Choroid plexus epithelial cell (primary cell): ENCODE measurements at regions not wholly inside any gene's neighbourhood (a gene's known extent, or its start where the extent isn't known, plus 50 kb on each side); places are given as distances from the start of the nearest gene placed in this dataset.

Experiments
- DNase-seq: peaks from one replicate; pipeline ENCODE4 v3.0.0-alpha.2; 2010; ENCODE audit warnings: low read depth
- H3K4me3 ChIP-seq: 2 replicates; pipeline ENCODE4 v1.5.1; 2011; ENCODE audit warnings: low read depth, mild to moderate bottlenecking, control low read depth, low read length, moderate library complexity
- TF ChIP-seq, protein P1 (sequence below): conservative IDR thresholded peaks from 2 replicates; pipeline ENCODE4 v1.5.1; 2011; ENCODE audit warnings: low read depth, mild to moderate bottlenecking, control low read depth, inconsistent platforms, low read length, moderate library complexity

DNA sequence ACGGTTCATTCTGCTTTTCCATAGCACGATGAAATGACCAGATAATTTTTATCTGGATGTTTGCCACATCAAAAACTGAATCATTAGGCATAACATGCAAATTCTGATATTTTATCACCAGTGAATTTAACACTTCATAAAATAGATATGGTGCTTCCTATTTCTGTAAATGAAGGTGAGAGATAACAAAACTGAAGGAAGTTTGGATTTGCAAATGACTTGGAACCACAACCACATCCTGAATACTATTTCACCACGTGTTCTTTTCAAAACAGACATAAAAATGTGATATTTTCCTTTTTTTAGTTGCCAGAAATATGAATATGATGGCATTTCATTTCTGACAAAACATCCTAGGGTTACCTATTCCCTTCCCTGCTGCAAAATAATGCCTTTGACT, 146.1 kb downstream of the EDN1 start:
- TF ChIP-seq, protein P1, sequence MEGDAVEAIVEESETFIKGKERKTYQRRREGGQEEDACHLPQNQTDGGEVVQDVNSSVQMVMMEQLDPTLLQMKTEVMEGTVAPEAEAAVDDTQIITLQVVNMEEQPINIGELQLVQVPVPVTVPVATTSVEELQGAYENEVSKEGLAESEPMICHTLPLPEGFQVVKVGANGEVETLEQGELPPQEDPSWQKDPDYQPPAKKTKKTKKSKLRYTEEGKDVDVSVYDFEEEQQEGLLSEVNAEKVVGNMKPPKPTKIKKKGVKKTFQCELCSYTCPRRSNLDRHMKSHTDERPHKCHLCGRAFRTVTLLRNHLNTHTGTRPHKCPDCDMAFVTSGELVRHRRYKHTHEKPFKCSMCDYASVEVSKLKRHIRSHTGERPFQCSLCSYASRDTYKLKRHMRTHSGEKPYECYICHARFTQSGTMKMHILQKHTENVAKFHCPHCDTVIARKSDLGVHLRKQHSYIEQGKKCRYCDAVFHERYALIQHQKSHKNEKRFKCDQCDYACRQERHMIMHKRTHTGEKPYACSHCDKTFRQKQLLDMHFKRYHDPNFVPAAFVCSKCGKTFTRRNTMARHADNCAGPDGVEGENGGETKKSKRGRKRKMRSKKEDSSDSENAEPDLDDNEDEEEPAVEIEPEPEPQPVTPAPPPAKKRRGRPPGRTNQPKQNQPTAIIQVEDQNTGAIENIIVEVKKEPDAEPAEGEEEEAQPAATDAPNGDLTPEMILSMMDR = no peak
- H3K4me3 ChIP-seq = no peak overlapping the region
- no peak for DNase-seq

DNA sequence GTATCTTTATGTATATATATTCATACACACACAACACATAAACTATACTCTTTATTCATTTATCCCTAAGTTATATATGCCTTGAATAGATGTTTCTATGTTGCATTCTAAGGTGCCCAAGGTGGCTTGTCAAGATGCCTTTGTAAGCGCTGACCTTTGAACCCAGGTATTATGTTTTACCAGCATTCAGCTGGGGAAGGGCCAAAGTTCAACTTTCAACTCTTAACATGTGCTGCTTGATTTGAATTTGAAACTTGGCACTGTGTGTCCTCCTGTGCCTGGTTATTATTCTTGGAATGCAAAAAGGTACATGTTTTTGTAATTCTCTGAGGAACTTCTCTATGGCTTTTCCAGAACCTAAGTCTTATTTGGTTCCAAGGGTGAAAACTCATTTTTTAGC, 146.5 kb downstream of the EDN1 start:
- no peak for DNase-seq
- H3K4me3 ChIP-seq = no peak overlapping the region
- TF ChIP-seq, protein P1 = no peak

DNA sequence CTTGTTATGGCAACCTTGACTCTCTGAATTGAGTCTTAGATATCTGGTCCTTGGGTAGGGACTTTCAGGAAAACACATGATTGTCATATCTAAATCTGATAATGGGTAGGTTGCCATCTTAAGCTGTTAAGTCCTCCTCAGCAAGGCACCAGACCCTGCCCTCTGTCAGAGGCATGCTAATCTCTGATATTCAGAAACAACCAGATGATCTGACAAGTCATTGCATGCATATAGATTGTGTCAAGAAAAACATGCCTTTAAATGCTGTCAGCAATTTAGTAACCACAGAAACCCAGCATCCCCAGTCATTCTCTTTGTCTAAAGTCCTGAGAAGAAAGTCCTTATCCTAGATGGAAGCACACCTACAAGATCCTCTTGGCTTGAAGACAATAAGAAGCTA, 149.1 kb downstream of the EDN1 start:
- H3K4me3 ChIP-seq = no peak overlapping the region
- TF ChIP-seq, protein P1 = no peak

DNA sequence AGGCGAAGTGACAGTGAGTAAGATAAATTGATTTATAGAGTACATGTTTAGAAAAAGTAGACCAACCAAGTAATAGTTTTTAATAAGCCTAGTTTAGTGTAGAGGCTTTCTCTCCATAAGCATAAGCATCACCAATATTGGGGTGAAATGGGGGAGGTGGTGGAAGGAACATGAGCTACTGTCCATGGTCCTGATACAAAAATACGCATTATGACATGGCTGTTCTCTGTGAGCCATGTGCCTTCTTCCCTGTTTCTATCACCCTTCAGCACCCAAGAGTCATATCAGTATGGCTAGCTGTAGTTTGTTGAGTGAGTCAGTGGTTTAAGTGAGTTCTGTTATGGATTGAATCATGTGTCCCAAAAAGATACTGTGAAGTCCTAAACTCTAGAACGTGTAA, 150.8 kb downstream of the EDN1 start:
- DNase-seq = peak; percentile 15
- no peak overlapping the region for H3K4me3 ChIP-seq
- TF ChIP-seq, protein P1 = no peak

More for the DNA sequence above, 149.1 kb downstream of the EDN1 start:
- no peak for DNase-seq

DNA sequence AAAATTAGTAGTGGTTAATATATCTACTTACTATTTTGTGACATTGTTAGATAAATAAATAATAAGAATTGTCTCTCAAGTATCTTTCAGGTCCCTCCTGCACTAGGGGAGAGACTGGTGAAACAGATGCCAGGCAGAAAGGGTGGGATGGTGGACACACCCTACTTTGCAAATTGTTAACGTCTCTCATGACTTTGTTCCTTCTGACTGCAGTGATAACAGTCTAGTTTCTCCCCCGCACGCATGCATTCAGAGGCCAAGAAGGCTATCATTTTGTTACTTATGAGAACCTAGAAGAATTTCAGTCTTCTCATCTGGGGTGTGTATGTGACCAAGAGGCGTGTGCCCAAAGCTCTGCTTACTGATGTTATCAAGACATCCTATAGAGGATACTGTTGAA, 152.3 kb downstream of the EDN1 start:
- no peak for DNase-seq
- H3K4me3 ChIP-seq = no peak overlapping the region
- TF ChIP-seq, protein P1 = no peak

DNA sequence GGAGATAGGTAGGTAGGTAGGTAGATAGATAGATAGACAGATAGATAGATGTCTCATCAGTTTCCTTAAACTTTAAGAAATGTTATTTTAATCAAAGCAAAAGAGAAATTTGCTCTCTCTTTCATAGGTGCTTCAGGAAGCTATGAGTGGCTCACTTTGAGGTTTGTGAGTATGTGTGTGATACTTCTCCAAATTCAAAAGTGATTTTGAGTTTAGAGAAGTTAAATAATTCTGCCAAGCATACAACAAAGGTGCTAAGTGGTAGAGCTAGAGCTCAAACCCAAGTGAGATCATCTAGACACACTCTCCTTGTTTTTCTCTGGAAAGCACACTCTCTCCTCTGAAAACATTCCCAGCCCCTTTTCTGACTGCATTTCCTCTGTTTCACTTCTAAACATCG, 156.2 kb downstream of the EDN1 start:
- no peak for DNase-seq
- H3K4me3 ChIP-seq = no peak overlapping the region
- TF ChIP-seq, protein P1 = no peak

DNA sequence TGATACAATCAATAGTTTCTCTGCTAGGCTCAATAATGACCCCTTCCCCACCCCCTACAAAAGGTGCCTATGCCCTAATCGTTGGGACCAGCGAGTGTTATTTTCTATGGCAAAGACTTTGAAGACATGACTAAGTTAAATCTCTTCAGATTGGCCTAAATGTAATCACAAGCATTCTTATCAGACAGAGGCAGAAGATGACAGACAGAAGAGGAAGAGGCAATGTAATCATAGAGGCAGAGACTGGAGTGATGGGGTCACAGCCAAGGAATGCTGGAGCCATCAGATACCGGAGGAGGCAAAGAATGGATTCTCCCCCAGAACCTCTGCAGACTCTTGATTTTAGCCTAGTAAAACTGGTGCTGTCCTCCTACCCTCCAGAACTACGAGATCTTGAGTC, 159.3 kb downstream of the EDN1 start:
- DNase-seq = no peak
- no peak overlapping the region for H3K4me3 ChIP-seq
- TF ChIP-seq, protein P1 = no peak
